HepG2 (cell line): ENCODE measurements at regions not wholly inside any gene's neighbourhood (a gene's known extent, or its start where the extent isn't known, plus 50 kb on each side); places are given as distances from the start of the nearest gene placed in this dataset.

Source experiments
- ATAC-seq: fragments of 200-7000 bp; cut with Tn5 transposase; 3 replicates; pipeline ENCODE4 v1.9.1; 2020; ENCODE audit warnings: mild to moderate bottlenecking, moderate library complexity
- BruUV-seq: library from RNA; stranded (reverse); fragments of 400-500 nt; replicated peaks from 2 replicates; lab custom pipeline; 2021; lab: Mats Ljungman, UMichigan
- CTCF ChIA-PET: fragments of 300-600 bp; formaldehyde crosslinking; extraction: SDS; loops from one replicate; lab custom pipeline; 2021; ENCODE audit warnings: low total read pairs, inconsistent platforms, low intra/inter-chr PET ratio; lab: Yijun Ruan, JAX
- POLR2A ChIA-PET: fragments of 350-600 bp; sonication (Branson Sonifier 250); formaldehyde crosslinking; loops from one replicate; lab custom pipeline; 2020; ENCODE audit warnings: antibody characterized with exemption, inconsistent platforms; lab: Yijun Ruan, JAX
- DNase-seq: peaks from one replicate; pipeline ENCODE4 v3.0.0-alpha.2; 2015; ENCODE audit warnings: low spot score
- FAIRE-seq: peaks from 3 replicates; lab custom pipeline; 2011; peaks lifted over from hg19 to GRCh38; lab: Jason Lieb, UNC
- H2AFZ ChIP-seq: one replicate; pipeline ENCODE4 v1.6.1; 2011; ENCODE audit warnings: low read length, inconsistent platforms
- H3K27ac ChIP-seq: fragments of 300-600 bp; 3 replicates; pipeline ENCODE4 v1.8.0; 2011; ENCODE audit warnings: mixed run types, mild to moderate bottlenecking, mixed read lengths, low read length, inconsistent platforms; ENCODE audit not compliant: insufficient read depth; ENCODE audit errors: extremely low read length
- H3K27me3 ChIP-seq, 2 experiments: fragments of 200-600 bp in 1 of 2; 2 replicates in 1 of 2; 3 replicates in 1 of 2; pipeline versions ENCODE4 v1.6.0 to v1.8.0; 2011; ENCODE audit warnings: low read length in 2 of 2, mild to moderate bottlenecking in 2 of 2, moderate library complexity in 2 of 2, inconsistent platforms in 1 of 2; ENCODE audit not compliant: insufficient read depth in 2 of 2, control insufficient read depth in 1 of 2
- H3K36me3 ChIP-seq, 2 experiments: fragments of 200-600 bp in 1 of 2; replicated peaks in 1 of 2; 2 replicates in 1 of 2; 3 replicates in 1 of 2; pipeline versions ENCODE4 v1.5.1 to v1.8.0; 2011; ENCODE audit warnings: low read length in 2 of 2, inconsistent platforms in 1 of 2; ENCODE audit not compliant: insufficient read depth in 2 of 2, control insufficient read depth in 1 of 2
- H3K4me1 ChIP-seq: 2 replicates; pipeline ENCODE4 v1.5.1; 2012; ENCODE audit warnings: low read length, inconsistent platforms; ENCODE audit not compliant: insufficient read depth
- H3K4me2 ChIP-seq: 2 replicates; pipeline ENCODE4 v1.6.0; 2011; ENCODE audit warnings: low read depth, low read length, inconsistent platforms
- H3K4me3 ChIP-seq, 3 experiments: fragments of 200-600 bp in 1 of 3; sonication (generic), shearing (Covaris generic) in 1 of 3; replicated peaks in 1 of 3; 2 replicates each; pipeline ENCODE4 v1.5.1; 2011 to 2016; ENCODE audit warnings: low read length in 3 of 3, inconsistent platforms in 2 of 3, low read depth in 2 of 3, mild to moderate bottlenecking in 2 of 3, control low read depth in 1 of 3, mixed read lengths in 1 of 3; ENCODE audit not compliant: insufficient read depth in 1 of 3
- H3K79me2 ChIP-seq: one replicate; pipeline ENCODE4 v1.6.1; 2011; ENCODE audit warnings: low read length, inconsistent platforms; ENCODE audit not compliant: insufficient read depth
- H3K9ac ChIP-seq: 2 replicates; pipeline ENCODE4 v1.6.0; 2011; ENCODE audit warnings: mild to moderate bottlenecking, low read depth, low read length, inconsistent platforms; ENCODE audit not compliant: insufficient read depth
- H3K9me3 ChIP-seq: 2 replicates; pipeline ENCODE4 v1.5.1; 2012; ENCODE audit warnings: mild to moderate bottlenecking, low read length
- H4K20me1 ChIP-seq: 2 replicates; pipeline ENCODE4 v1.6.0; 2011; ENCODE audit warnings: inconsistent platforms, mild to moderate bottlenecking, low read length, moderate library complexity; ENCODE audit not compliant: insufficient read depth
- MXD3 ChIP-seq: IDR thresholded peaks from 2 replicates; pipeline ENCODE4 v1.6.1; 2016; ENCODE audit warnings: mild to moderate bottlenecking, missing biosample characterization, missing genetic modification reagents
- MXI1 ChIP-seq: IDR thresholded peaks from 3 replicates; pipeline ENCODE4 v1.6.1; 2012; ENCODE audit warnings: low read depth, low read length, inconsistent platforms, borderline replicate concordance
- SIN3A ChIP-seq: IDR thresholded peaks from 2 replicates; pipeline ENCODE4 v1.6.1; 2011; ENCODE audit warnings: low read depth, mild to moderate bottlenecking, control low read depth, low read length, borderline replicate concordance
- TRIM24 ChIP-seq: sonication (generic); formaldehyde crosslinking; IDR thresholded peaks from 2 replicates; pipeline ENCODE4 v1.8.0; 2022; ENCODE audit warnings: mild to moderate bottlenecking, missing genetic modification reagents
- ZBED4 ChIP-seq: sonication (generic); formaldehyde crosslinking; IDR thresholded peaks from 2 replicates; pipeline ENCODE4 v1.4.0; 2020; ENCODE audit warnings: missing genetic modification reagents, borderline replicate concordance
- ZHX2 ChIP-seq, 2 experiments: sonication (generic) in 1 of 2; formaldehyde crosslinking in 1 of 2; IDR thresholded peaks; 2 replicates each; pipeline versions ENCODE4 v1.6.1 to v1.9.0; 2014 to 2022; ENCODE audit warnings: antibody characterized with exemption in 1 of 2, borderline replicate concordance in 1 of 2, inconsistent platforms in 1 of 2, low read depth in 1 of 2, missing genetic modification reagents in 1 of 2
- ZNF557 ChIP-seq: sonication (generic); formaldehyde crosslinking; IDR thresholded peaks from 2 replicates; pipeline ENCODE4 v1.4.0; 2020; ENCODE audit warnings: missing genetic modification reagents
- ZNF574 ChIP-seq: sonication (generic); formaldehyde crosslinking; IDR thresholded peaks from 2 replicates; pipeline ENCODE4 v1.4.0; 2020; ENCODE audit warnings: missing genetic modification reagents
- ZNF800 ChIP-seq: sonication (generic); formaldehyde crosslinking; IDR thresholded peaks from 2 replicates; pipeline ENCODE4 v1.4.0; 2020; ENCODE audit warnings: missing genetic modification reagents
- in situ Hi-C: cut with HindIII; loops from 2 replicates; pipeline ENCODE4 v1.10.0; 2017; ENCODE audit warnings: low pct_unique_long_range_greater_than_20kb; ENCODE audit not compliant: extremely low pct_ligation_motif_present
- intact Hi-C: fragments of 100-400 bp; cut with micrococcal nuclease; formaldehyde crosslinking; loops from one replicate; pipeline ENCODE4 v1.10.0; 2022; ENCODE audit not compliant: unreplicated experiment

GRCh38 chr2:123463886-123464285, 561.2 kb upstream of the CNTNAP5 start:
- H2AFZ ChIP-seq, result no peak overlapping the region
- no peaks in the 10 kb centered on the region for H3K79me2 ChIP-seq
- H3K9ac ChIP-seq, result no peak overlapping the region
- no peaks in the 10 kb centered on the region for H4K20me1 ChIP-seq
- ATAC-seq, result no peak
- H3K36me3 ChIP-seq, result no peaks in the 10 kb centered on the region
- no peak for FAIRE-seq
- no peak overlapping the region for H3K4me3 ChIP-seq
- no TSS peak for BruUV-seq
- in situ Hi-C loops, result no loop called here
- no peaks in the 10 kb centered on the region for H3K27me3 ChIP-seq
- ChIA-PET CTCF (no interaction called here), POLR2A (no interaction called here)
- intact Hi-C loops, result no loop called here
- no peak overlapping the region for H3K27ac ChIP-seq
- no peaks in the 10 kb centered on the region for H3K4me1 ChIP-seq
- H3K9me3 ChIP-seq, result peaks cover 88% of the 10 kb centered on the region
- H3K4me2 ChIP-seq, result no peak overlapping the region
- DNase-seq, result no peak
- TF ChIP-seq ZBED4 (CRISPR knock-in tag), result no peak
- no peak for TF ChIP-seq ZNF557 (CRISPR knock-in tag)
- TF ChIP-seq ZNF574 (CRISPR knock-in tag), result no peak
- TF ChIP-seq ZHX2 (IDR thresholded peaks at IDR 0.05; ENCODE audit: low read depth), result no peak
- TF ChIP-seq ZHX2 (CRISPR knock-in tag; IDR thresholded peaks at IDR 0.05; ENCODE audit: borderline replicate concordance), result no peak
- no peak for TF ChIP-seq MXD3 (CRISPR knock-in tag)
- no peak for TF ChIP-seq ZNF800 (CRISPR knock-in tag)
- no peak for TF ChIP-seq SIN3A
- TF ChIP-seq MXI1, result no peak
- TF ChIP-seq TRIM24 (CRISPR knock-in tag), result no peak
